B cell (primary cell): ENCODE measurements at regions not wholly inside any gene's neighbourhood (a gene's known extent, or its start where the extent isn't known, plus 50 kb on each side); places are given as distances from the start of the nearest gene placed in this dataset.

Experiments used
- ATAC-seq: fragments of 200-7000 bp; cut with Tn5 transposase; one replicate; pipeline ENCODE4 v1.10.0; 2021; ENCODE audit warnings: low read depth, mild to moderate bottlenecking, moderate number of reproducible peaks, moderate library complexity
- CTCF ChIA-PET: fragments of 350-600 bp; sonication (Branson Sonifier 250); formaldehyde crosslinking; loops from one replicate; lab custom pipeline; 2021; ENCODE audit warnings: antibody characterized with exemption, inconsistent platforms; lab: Charles Lee
- POLR2A ChIA-PET: fragments of 350-600 bp; sonication (Branson Sonifier 250); formaldehyde crosslinking; loops from one replicate; lab custom pipeline; 2021; ENCODE audit warnings: antibody characterized with exemption; lab: Charles Lee
- DNase-seq: peaks from one replicate; pipeline ENCODE4 v3.0.0; 2013
- H2AFZ ChIP-seq: 2 replicates; pipeline ENCODE4 v1.6.1; 2012; ENCODE audit warnings: mild to moderate bottlenecking, low read depth, low read length; ENCODE audit not compliant: insufficient read depth, poor library complexity, severe bottlenecking
- H3K27ac ChIP-seq, 2 donors: 1 replicate in 1 of 2; 2 replicates in 1 of 2; pipeline ENCODE4 v1.5.1; 2012 to 2013; ENCODE audit warnings: low read length in 2 of 2, mild to moderate bottlenecking in 2 of 2, moderate library complexity in 1 of 2
- H3K27me3 ChIP-seq, 4 experiments: fragments of 200-600 bp in 1 of 4; sonication (generic) in 1 of 4; replicated peaks in 1 of 4; 1 replicate in 2 of 4; 2 replicates in 2 of 4; pipeline versions ENCODE4 v1.6.1 to v1.7.0; 2013 to 2016; ENCODE audit warnings: low read length in 3 of 4, mild to moderate bottlenecking in 2 of 4, mixed read lengths in 1 of 4, moderate library complexity in 1 of 4; ENCODE audit not compliant: insufficient read depth in 4 of 4, control insufficient read depth in 3 of 4; ENCODE audit errors: control extremely low read depth in 1 of 4
- H3K36me3 ChIP-seq, 2 experiments: replicated peaks in 1 of 2; 1 replicate in 1 of 2; 2 replicates in 1 of 2; pipeline versions ENCODE4 v1.6.1 to v1.7.1; 2013; ENCODE audit warnings: low read length in 1 of 2; ENCODE audit not compliant: insufficient read depth in 2 of 2, control insufficient read depth in 1 of 2; ENCODE audit errors: control extremely low read depth in 1 of 2, extremely low read depth in 1 of 2
- H3K4me1 ChIP-seq, 2 donors: fragments of 200-600 bp in 1 of 2; sonication (generic) in 1 of 2; 1 replicate in 1 of 2; 2 replicates in 1 of 2; pipeline versions ENCODE4 v1.5.1 to v1.6.1; 2013 to 2017; ENCODE audit warnings: low read length in 2 of 2; ENCODE audit not compliant: control insufficient read depth in 2 of 2, insufficient read depth in 2 of 2
- H3K4me2 ChIP-seq: replicated peaks from 2 replicates; pipeline ENCODE3; 2012; ENCODE audit warnings: mild to moderate bottlenecking, low read depth, low read length; ENCODE audit not compliant: poor library complexity, severe bottlenecking
- H3K4me3 ChIP-seq, 5 experiments: fragments of 200-600 bp in 1 of 5; sonication (generic) in 1 of 5; 1 replicate in 3 of 5; 2 replicates in 2 of 5; pipeline versions ENCODE4 v1.5.1 to v1.7.0; 2011 to 2016; ENCODE audit warnings: low read length in 4 of 5, mild to moderate bottlenecking in 4 of 5, low read depth in 2 of 5, control low read depth in 1 of 5, moderate library complexity in 1 of 5; ENCODE audit not compliant: insufficient read depth in 1 of 5; ENCODE audit errors: control extremely low read depth in 1 of 5, extremely low read depth in 1 of 5
- H3K79me2 ChIP-seq: fragments of 200-600 bp; sonication (generic); one replicate; pipeline ENCODE4 v1.6.0; 2016; ENCODE audit warnings: low read length; ENCODE audit not compliant: control insufficient read depth, insufficient read depth
- H3K9ac ChIP-seq: fragments of 200-600 bp; sonication (generic); 2 replicates; pipeline ENCODE4 v1.6.1; 2017; ENCODE audit warnings: mild to moderate bottlenecking, low read length, moderate library complexity
- H3K9me3 ChIP-seq, 3 donors: one replicate each; pipeline versions ENCODE4 v1.6.1 to v1.7.1; 2013; ENCODE audit warnings: low read length in 2 of 3; ENCODE audit not compliant: control insufficient read depth in 2 of 3, insufficient read depth in 1 of 3; ENCODE audit errors: control extremely low read depth in 1 of 3
- H4K20me1 ChIP-seq: 2 replicates; pipeline ENCODE4 v1.6.0; 2012; ENCODE audit warnings: mild to moderate bottlenecking, low read length; ENCODE audit not compliant: insufficient read depth, control insufficient read depth, poor library complexity, severe bottlenecking
- H3K27ac Mint-ChIP-seq: one replicate; pipeline ENCODE4 v1.8.0; 2021; ENCODE audit warnings: mixed read lengths
- H3K27me3 Mint-ChIP-seq: one replicate; pipeline ENCODE4 v1.8.0; 2021; ENCODE audit warnings: mixed read lengths
- H3K4me1 Mint-ChIP-seq: one replicate; pipeline ENCODE4 v1.8.0; 2021; ENCODE audit warnings: mixed read lengths
- H3K4me3 Mint-ChIP-seq: one replicate; pipeline ENCODE4 v1.8.0; 2021; ENCODE audit warnings: mixed read lengths
- H3K9me3 Mint-ChIP-seq: one replicate; pipeline ENCODE4 v1.8.0; 2022; ENCODE audit warnings: mixed read lengths; ENCODE audit not compliant: insufficient read depth
- CTCF ChIP-seq: fragments of 200-600 bp; IDR thresholded peaks from one replicate; pipeline ENCODE4 v1.8.0; 2022; ENCODE audit warnings: antibody characterized with exemption, mild to moderate bottlenecking
- EZH2 ChIP-seq: IDR thresholded peaks from 2 replicates; pipeline ENCODE4 v1.6.1; 2012; ENCODE audit warnings: borderline replicate concordance, low read depth, mild to moderate bottlenecking, moderate library complexity, low read length; ENCODE audit not compliant: insufficient read depth, poor library complexity, severe bottlenecking
- WGBS: methylation state at CpG from one replicate; pipeline ENCODE4 v1.1.5; 2013; ENCODE audit warnings: missing lambda C conversion rate; ENCODE audit not compliant: insufficient coverage; 5-methylcytosine and 5-hydroxymethylcytosine counted together
- intact Hi-C: fragments of 100-400 bp; cut with micrococcal nuclease; formaldehyde crosslinking; loops from one replicate; pipeline ENCODE4 v1.10.0; 2022

- Histone ChIP-seq H3K9me3 (no peaks in the 10 kb centered on the region), H3K27me3 (no peaks in the 10 kb centered on the region), H3K36me3 (no peaks in the 10 kb centered on the region), H4K20me1 (no peaks in the 10 kb centered on the region), H2AFZ (no peak overlapping the region), H3K27ac (no peak overlapping the region), H3K4me2 (no peak overlapping the region), H3K4me3 (no peak overlapping the region), H3K9ac (no peak overlapping the region), H3K4me1 (no peaks in the 10 kb centered on the region), H3K79me2 (no peaks in the 10 kb centered on the region)
- Mint-ChIP-seq H3K9me3 (no peaks in the 10 kb centered on the region), H3K27ac (no peak overlapping the region), H3K27me3 (no peaks in the 10 kb centered on the region), H3K4me1 (no peaks in the 10 kb centered on the region), H3K4me3 (no peak overlapping the region)
- 100% methylated on average over 5 of the region's 6 CpGs for WGBS
- intact Hi-C loops, result no loop called here
- POLR2A ChIA-PET, result no interaction called here
- TF ChIP-seq CTCF, result no peak
- TF ChIP-seq EZH2, result no peak
- CTCF ChIA-PET, result no interaction called here
- no peak for DNase-seq
- no peak for ATAC-seq
Observed at GRCh38 chr13:110015253-110015652, 228.9 kb upstream of the IRS2 start.

- ChIA-PET CTCF (no interaction called here), POLR2A (no interaction called here)
- H3K27me3 ChIP-seq, result no peaks in the 10 kb centered on the region
- H3K4me3 ChIP-seq, result no peak overlapping the region
- no peaks in the 10 kb centered on the region for H3K36me3 ChIP-seq
- 94% methylated on average over 2 of the region's 4 CpGs for WGBS
- no peak overlapping the region for H3K27ac ChIP-seq
- no peaks in the 10 kb centered on the region for H3K79me2 ChIP-seq
- no peak for TF ChIP-seq EZH2
- TF ChIP-seq CTCF, result no peak
- DNase-seq (no peak), ATAC-seq (no peak)
- no peaks in the 10 kb centered on the region for H3K9me3 Mint-ChIP-seq
- H3K4me2 ChIP-seq, result no peak overlapping the region
- no peaks in the 10 kb centered on the region for H3K4me1 ChIP-seq
- no peak overlapping the region for H3K4me3 Mint-ChIP-seq
- no peaks in the 10 kb centered on the region for H3K4me1 Mint-ChIP-seq
- no peak overlapping the region for H3K9ac ChIP-seq
- no peak overlapping the region for H3K27ac Mint-ChIP-seq
- intact Hi-C loops, result no loop called here
- no peak overlapping the region for H2AFZ ChIP-seq
- H4K20me1 ChIP-seq, result no peaks in the 10 kb centered on the region
- H3K27me3 Mint-ChIP-seq, result no peaks in the 10 kb centered on the region
- no peaks in the 10 kb centered on the region for H3K9me3 ChIP-seq
Observed at GRCh38 chr13:110014719-110015118, 228.3 kb upstream of the IRS2 start.
